ENCODE measurements at regions not wholly inside any gene's neighbourhood (a gene's known extent, or its start where the extent isn't known, plus 50 kb on each side); places are given as distances from the start of the nearest gene placed in this dataset.

- no peak for DNase-seq (ENCODE audit: insufficient read length, low spot score, missing footprints)
- H3K27me3 ChIP-seq (ENCODE audit: insufficient read depth, low read length), result no peaks in the 10 kb centered on the region
- no peak for TF ChIP-seq CTCF (IDR thresholded peaks at IDR 0.05; ENCODE audit: extremely low read depth, low read depth, low read length)
- no peak overlapping the region for H3K4me2 ChIP-seq (ENCODE audit: insufficient read depth, low read length)
- H3K36me3 ChIP-seq (ENCODE audit: insufficient read depth, low read length), result no peaks in the 10 kb centered on the region
- no peak overlapping the region for H3K27ac ChIP-seq (ENCODE audit: low read depth, low read length)
- H2AFZ ChIP-seq (ENCODE audit: low read length), result no peak overlapping the region
- no peaks in the 10 kb centered on the region for H3K4me1 ChIP-seq (ENCODE audit: insufficient read depth, low read length)
- no peaks in the 10 kb centered on the region for H3K79me2 ChIP-seq (ENCODE audit: insufficient read depth, low read length)
- H3K4me3 ChIP-seq (ENCODE audit: insufficient read depth, low read length), result no peak overlapping the region
- H4K20me1 ChIP-seq (ENCODE audit: insufficient read depth, low read length), result no peaks in the 10 kb centered on the region
- no peaks in the 10 kb centered on the region for H3K9me3 ChIP-seq (ENCODE audit: low read depth, low read length)
Observed at GRCh38 chr3:168753724-168754123, 658.0 kb upstream of the GOLIM4 start.

- Histone ChIP-seq H3K4me3 (ENCODE audit: insufficient read depth, low read length) (no peak overlapping the region), H3K4me1 (ENCODE audit: insufficient read depth, low read length) (no peaks in the 10 kb centered on the region), H4K20me1 (ENCODE audit: insufficient read depth, low read length) (no peaks in the 10 kb centered on the region), H3K9me3 (ENCODE audit: low read depth, low read length) (no peaks in the 10 kb centered on the region), H3K4me2 (ENCODE audit: insufficient read depth, low read length) (no peak overlapping the region), H3K36me3 (ENCODE audit: insufficient read depth, low read length) (no peaks in the 10 kb centered on the region), H3K27ac (ENCODE audit: low read depth, low read length) (no peak overlapping the region), H3K79me2 (ENCODE audit: insufficient read depth, low read length) (no peaks in the 10 kb centered on the region), H3K27me3 (ENCODE audit: insufficient read depth, low read length) (no peaks in the 10 kb centered on the region), H2AFZ (ENCODE audit: low read length) (no peak overlapping the region)
- no peak for TF ChIP-seq CTCF (IDR thresholded peaks at IDR 0.05; ENCODE audit: extremely low read depth, low read depth, low read length)
- no peak for DNase-seq (ENCODE audit: insufficient read length, low spot score, missing footprints)
Observed at GRCh38 chr3:168752339-168752738, 656.6 kb upstream of the GOLIM4 start.

GRCh38 chr3:168747697-168748096 lies 652.0 kb upstream of the GOLIM4 start:
- no peak overlapping the region for H2AFZ ChIP-seq (ENCODE audit: low read length)
- H3K4me3 ChIP-seq (ENCODE audit: insufficient read depth, low read length), result no peak overlapping the region
- H3K27ac ChIP-seq (ENCODE audit: low read depth, low read length), result no peak overlapping the region
- no peaks in the 10 kb centered on the region for H3K27me3 ChIP-seq (ENCODE audit: insufficient read depth, low read length)
- H4K20me1 ChIP-seq (ENCODE audit: insufficient read depth, low read length), result no peaks in the 10 kb centered on the region
- TF ChIP-seq CTCF (IDR thresholded peaks at IDR 0.05; ENCODE audit: extremely low read depth, low read depth, low read length), result no peak
- no peaks in the 10 kb centered on the region for H3K9me3 ChIP-seq (ENCODE audit: low read depth, low read length)
- H3K36me3 ChIP-seq (ENCODE audit: insufficient read depth, low read length), result no peaks in the 10 kb centered on the region
- no peaks in the 10 kb centered on the region for H3K4me1 ChIP-seq (ENCODE audit: insufficient read depth, low read length)
- DNase-seq (ENCODE audit: insufficient read length, low spot score, missing footprints), result no peak
- H3K4me2 ChIP-seq (ENCODE audit: insufficient read depth, low read length), result no peak overlapping the region
- H3K79me2 ChIP-seq (ENCODE audit: insufficient read depth, low read length), result no peaks in the 10 kb centered on the region

GRCh38 chr3:168738527-168739325 lies 643.0 kb upstream of the GOLIM4 start:
- H3K4me3 ChIP-seq (ENCODE audit: insufficient read depth, low read length), result no peak overlapping the region
- H3K27me3 ChIP-seq (ENCODE audit: insufficient read depth, low read length), result no peaks in the 10 kb centered on the region
- no peaks in the 10 kb centered on the region for H3K4me1 ChIP-seq (ENCODE audit: insufficient read depth, low read length)
- no peak overlapping the region for H3K27ac ChIP-seq (ENCODE audit: low read depth, low read length)
- H3K9me3 ChIP-seq (ENCODE audit: low read depth, low read length), result no peaks in the 10 kb centered on the region
- H3K36me3 ChIP-seq (ENCODE audit: insufficient read depth, low read length), result no peaks in the 10 kb centered on the region
- H2AFZ ChIP-seq (ENCODE audit: low read length), result no peak overlapping the region
- DNase-seq (ENCODE audit: insufficient read length, low spot score, missing footprints), result no peak
- H4K20me1 ChIP-seq (ENCODE audit: insufficient read depth, low read length), result no peaks in the 10 kb centered on the region
- no peak for TF ChIP-seq CTCF (IDR thresholded peaks at IDR 0.05; ENCODE audit: extremely low read depth, low read depth, low read length)
- no peak overlapping the region for H3K4me2 ChIP-seq (ENCODE audit: insufficient read depth, low read length)
- no peaks in the 10 kb centered on the region for H3K79me2 ChIP-seq (ENCODE audit: insufficient read depth, low read length)
